ENCODE measurements at regions not wholly inside any gene's neighbourhood (a gene's known extent, or its start where the extent isn't known, plus 50 kb on each side); places are given as distances from the start of the nearest gene placed in this dataset.

- Histone ChIP-seq H3K9me3 (ENCODE audit: control insufficient read depth, low read depth, low read length) (no peaks in the 10 kb centered on the region), H2BK12ac (ENCODE audit: insufficient read length, low read depth, low read length) (no peak overlapping the region), H2BK5ac (ENCODE audit: insufficient read length, low read length) (no peak overlapping the region), H3K4me2 (ENCODE audit: insufficient read depth, insufficient read length, low read length) (no peak overlapping the region), H3K9ac (ENCODE audit: extremely low read depth, insufficient read length, low read length) (no peak overlapping the region), H3K4ac (ENCODE audit: low read depth, low read length) (no peak overlapping the region), H3T11ph (ENCODE audit: low read length) (no peak overlapping the region), H3K4me1 (ENCODE audit: insufficient read depth, low read length) (no peaks in the 10 kb centered on the region), H2AK5ac (ENCODE audit: insufficient read length, low read length) (no peak overlapping the region), H2BK15ac (ENCODE audit: low read depth, low read length) (no peak overlapping the region), H4K20me1 (ENCODE audit: control insufficient read depth, insufficient read depth, insufficient read length) (no peaks in the 10 kb centered on the region), H3K27ac (ENCODE audit: insufficient read length, low read depth, low read length) (no peak overlapping the region), H3K79me2 (ENCODE audit: insufficient read depth, low read length) (no peaks in the 10 kb centered on the region), H3K23ac (ENCODE audit: insufficient read length, low read depth, low read length) (no peak overlapping the region), H3K23me2 (ENCODE audit: insufficient read length, low read depth, low read length, poor library complexity, severe bottlenecking) (no peaks in the 10 kb centered on the region), H2AFZ (ENCODE audit: low read length) (no peak overlapping the region), H2BK20ac (ENCODE audit: low read depth, low read length, poor library complexity, severe bottlenecking) (no peak overlapping the region), H4K5ac (ENCODE audit: insufficient read length, low read depth, low read length) (no peak overlapping the region), H2BK120ac (ENCODE audit: low read depth, low read length, poor library complexity, severe bottlenecking) (no peak overlapping the region), H3K27me3 (ENCODE audit: insufficient read depth, low read length) (no peaks in the 10 kb centered on the region), H3K79me1 (ENCODE audit: insufficient read depth, low read depth, low read length, poor library complexity, severe bottlenecking) (no peaks in the 10 kb centered on the region), H4K8ac (replicated peaks; ENCODE audit: insufficient read length, low read depth, low read length) (no peak overlapping the region), H4K91ac (ENCODE audit: insufficient read length, low read depth, low read length) (no peak overlapping the region), H3K18ac (ENCODE audit: insufficient read length, low read depth, low read length) (no peak overlapping the region), H3K14ac (ENCODE audit: insufficient read depth, low read length) (no peak overlapping the region), H3K56ac (ENCODE audit: insufficient read length, low read depth, low read length) (no peak overlapping the region)
- Mint-ChIP-seq H3K4me1 (peaks cover 9 to 12% of the 10 kb centered on the region in 2 experiments; a peak in 3 of 4 replicates), H3K4me3 (no peak overlapping the region), H3K36me3 (ENCODE audit: insufficient read depth in 1 of 3, low read depth in 3 of 3) (peaks cover 8 to 14% (median 11%) of the 10 kb centered on the region in 3 experiments; a peak in 6 of 7 replicates), H3K9me3 (peaks cover 9 to 14% of the 10 kb centered on the region in 2 experiments), H3K27me3 (ENCODE audit: low read depth) (peaks cover 16% of the 10 kb centered on the region), H3K27ac (no peak overlapping the region)
- no peak for DNase-seq
- no CpG with 5 or more reads among the region's 7 CpGs for WGBS (ENCODE audit: extremely low coverage, insufficient read length, low lambda C conversion rate)
- TF ChIP-seq CTCF (conservative IDR thresholded peaks at IDR 0.05): no peak
Observed at GRCh38 chr12:114054982-114055381, 88.9 kb upstream of the RBM19 start.
